NB4 (cell line): ENCODE measurements at regions not wholly inside any gene's neighbourhood (a gene's known extent, or its start where the extent isn't known, plus 50 kb on each side); places are given as distances from the start of the nearest gene placed in this dataset.

Source experiments
- MAX ChIP-seq: IDR thresholded peaks from 2 replicates; pipeline ENCODE4 v1.6.1; 2011; ENCODE audit warnings: low read depth, low read length
- TF ChIP-seq, protein P1 (sequence below): IDR thresholded peaks from one replicate; pipeline ENCODE4 v1.5.1; 2012; ENCODE audit warnings: low read depth, low read length

GRCh38 chr13:20326809-20327208 is 94.7 kb upstream of the GJB6 start:
- TF ChIP-seq, protein P1, sequence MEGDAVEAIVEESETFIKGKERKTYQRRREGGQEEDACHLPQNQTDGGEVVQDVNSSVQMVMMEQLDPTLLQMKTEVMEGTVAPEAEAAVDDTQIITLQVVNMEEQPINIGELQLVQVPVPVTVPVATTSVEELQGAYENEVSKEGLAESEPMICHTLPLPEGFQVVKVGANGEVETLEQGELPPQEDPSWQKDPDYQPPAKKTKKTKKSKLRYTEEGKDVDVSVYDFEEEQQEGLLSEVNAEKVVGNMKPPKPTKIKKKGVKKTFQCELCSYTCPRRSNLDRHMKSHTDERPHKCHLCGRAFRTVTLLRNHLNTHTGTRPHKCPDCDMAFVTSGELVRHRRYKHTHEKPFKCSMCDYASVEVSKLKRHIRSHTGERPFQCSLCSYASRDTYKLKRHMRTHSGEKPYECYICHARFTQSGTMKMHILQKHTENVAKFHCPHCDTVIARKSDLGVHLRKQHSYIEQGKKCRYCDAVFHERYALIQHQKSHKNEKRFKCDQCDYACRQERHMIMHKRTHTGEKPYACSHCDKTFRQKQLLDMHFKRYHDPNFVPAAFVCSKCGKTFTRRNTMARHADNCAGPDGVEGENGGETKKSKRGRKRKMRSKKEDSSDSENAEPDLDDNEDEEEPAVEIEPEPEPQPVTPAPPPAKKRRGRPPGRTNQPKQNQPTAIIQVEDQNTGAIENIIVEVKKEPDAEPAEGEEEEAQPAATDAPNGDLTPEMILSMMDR = no peak
- no peak for TF ChIP-seq MAX
